EL (cell line): ENCODE measurements at regions not wholly inside any gene's neighbourhood (a gene's known extent, or its start where the extent isn't known, plus 50 kb on each side); places are given as distances from the start of the nearest gene placed in this dataset.
"Not testable (repeated sequence)": the region's sequence is repeated elsewhere in the genome, so short reads cannot be mapped to it uniquely, and the experiment has no call there.

ENCODE experiments used
- DNase-seq: peaks from one replicate; pipeline ENCODE4 v3.0.0-alpha.2; 2016

DNA sequence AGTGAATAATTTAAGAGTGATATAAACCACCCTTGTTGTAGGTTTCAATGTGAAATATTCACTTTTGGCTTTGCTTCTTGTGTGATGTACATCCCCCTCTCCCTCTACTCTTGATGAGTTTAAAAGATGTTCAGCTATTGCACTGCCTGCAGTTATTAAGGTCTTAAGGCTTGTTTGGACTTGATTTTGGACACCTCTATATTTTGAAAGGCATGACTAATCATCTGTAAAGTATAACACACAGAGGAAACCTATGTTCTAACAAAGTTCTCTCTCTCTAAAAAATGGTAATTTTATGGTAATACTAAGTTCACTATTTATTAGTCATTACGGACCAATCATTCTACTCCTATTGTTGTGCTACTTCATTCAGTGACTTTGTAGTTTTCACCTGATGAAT lies 1719.9 kb downstream of the GRIK2 start:
- DNase-seq: no peak

DNA sequence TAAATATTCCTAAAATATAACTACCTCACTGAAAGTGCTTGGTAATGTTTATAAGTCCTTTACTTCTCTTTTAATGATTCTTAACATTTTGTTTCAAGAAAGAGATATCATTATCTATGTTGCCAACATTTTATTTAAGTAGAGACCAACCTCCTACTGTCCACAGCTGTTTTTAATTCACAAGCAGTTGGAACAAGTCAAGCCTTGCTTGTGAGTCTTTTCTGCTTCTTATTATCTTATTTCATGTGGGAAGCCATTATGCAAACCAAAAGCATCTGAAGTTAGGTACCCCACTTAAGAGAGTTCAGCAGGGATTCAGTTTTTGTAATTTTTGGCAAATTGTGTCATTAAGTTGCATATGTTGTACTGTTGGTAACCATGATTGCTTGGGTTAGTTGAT lies 1714.5 kb downstream of the GRIK2 start:
- no peak for DNase-seq

DNA sequence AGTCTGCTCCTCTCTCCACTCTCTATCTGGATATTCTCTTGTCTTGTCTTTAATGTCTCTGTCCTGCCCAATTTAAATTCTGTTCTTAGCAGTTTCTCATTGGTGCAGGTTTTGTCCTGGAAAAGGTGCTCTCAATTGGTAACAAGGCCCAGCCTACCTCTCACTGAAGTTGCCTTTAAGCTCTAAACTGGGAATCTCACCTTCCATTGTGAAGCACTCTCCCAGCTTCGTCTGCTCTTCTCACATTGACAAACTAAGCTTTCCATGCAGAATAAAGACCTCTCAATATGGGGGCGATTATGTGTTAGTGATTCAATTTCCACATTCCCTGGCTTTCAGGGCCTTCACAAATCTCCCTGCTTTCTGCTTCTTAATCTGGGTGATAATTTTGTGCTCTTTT lies 1712.2 kb downstream of the GRIK2 start:
- no peak for DNase-seq

DNA sequence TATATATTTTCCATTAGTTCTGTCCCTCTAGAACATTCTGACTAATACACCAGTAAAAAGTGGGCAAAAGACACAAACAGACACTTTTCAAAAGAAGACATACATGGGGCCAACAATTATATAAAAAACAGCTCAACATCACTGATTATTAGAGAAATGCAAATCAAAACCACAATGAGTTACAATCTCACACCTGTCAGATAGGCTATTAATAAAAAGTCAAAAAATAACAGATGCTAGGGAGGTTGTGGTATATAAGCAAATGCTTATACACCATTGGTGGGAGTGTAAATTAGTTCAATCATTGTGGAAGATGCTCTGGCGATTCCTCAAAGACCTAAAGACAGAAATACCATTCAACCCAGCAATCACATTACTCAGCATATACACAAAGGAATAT lies 1707.8 kb downstream of the GRIK2 start:
- DNase-seq: no peak

DNA sequence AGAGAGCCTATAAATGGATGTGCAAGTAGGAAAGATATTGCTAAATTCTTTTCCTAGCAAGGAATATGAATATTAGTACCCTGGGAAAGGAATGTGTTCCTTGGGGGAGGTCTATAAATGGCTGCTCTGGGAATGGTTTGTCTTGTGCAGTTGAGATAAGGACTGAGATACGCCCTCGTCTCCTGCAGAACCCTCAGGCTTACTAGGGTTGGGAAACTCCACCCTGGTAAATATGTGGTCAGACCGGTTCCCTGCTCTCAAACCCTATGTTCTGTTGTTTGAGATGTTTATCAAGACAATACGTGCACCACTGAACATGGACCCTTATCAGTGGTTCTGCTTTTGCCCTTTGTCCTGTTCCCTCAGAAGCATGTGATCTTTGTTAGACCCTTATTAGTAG lies 1698.9 kb downstream of the GRIK2 start:
- DNase-seq: not testable (repeated sequence)

DNA sequence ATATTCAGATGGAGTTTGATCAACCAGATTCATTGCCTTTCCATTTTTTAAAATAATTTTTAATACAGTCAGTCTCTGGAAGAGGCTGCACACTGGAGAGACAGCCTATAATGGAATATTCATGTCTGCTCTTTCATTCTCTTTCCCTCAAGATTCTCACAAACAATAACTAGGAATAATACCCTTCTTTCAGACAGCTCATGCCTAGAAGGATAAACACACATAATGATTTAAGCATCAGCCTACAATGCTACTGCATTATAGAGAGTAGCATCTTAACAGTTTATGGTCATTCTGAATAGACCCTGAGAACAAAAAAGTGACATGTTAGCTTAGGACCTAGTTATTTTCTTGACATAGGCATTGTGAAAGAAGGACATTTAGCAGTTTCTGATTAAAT lies 1692.3 kb downstream of the GRIK2 start:
- no peak for DNase-seq

DNA sequence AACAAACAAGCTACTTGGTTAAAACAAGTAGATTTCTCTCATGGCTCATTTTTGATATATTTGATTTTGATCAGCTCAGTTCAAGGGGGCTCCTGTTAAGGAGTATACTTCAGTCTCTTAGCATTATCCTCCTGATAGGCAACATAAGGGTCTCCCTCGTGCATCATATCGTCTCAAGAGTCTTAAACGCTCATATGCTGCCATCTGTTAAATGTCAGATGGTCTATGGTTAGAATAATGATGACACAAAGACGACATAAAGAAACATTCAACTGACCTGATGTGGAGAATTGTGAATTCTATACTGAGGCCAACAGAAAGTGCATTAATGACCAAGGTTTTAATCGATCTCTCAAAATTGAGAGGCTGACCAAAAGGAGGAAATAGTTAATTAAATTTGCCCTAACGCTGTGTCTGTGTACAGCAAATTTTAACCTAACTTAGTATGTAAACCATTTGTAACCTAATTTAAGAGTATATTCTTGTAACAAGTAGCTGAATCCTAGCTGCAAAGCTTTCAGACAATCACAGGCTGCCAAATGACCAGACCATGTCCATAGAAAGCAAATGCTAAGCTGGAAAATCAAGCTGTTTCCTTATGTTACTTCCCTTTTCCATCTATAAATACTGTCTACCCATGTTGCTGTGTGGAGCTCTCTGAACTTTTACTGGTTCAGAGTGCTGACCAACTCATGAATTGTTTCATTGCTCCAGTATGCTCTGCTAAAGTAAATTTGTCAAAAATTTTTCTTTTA lies 1688.5 kb downstream of the GRIK2 start:
- no peak for DNase-seq

DNA sequence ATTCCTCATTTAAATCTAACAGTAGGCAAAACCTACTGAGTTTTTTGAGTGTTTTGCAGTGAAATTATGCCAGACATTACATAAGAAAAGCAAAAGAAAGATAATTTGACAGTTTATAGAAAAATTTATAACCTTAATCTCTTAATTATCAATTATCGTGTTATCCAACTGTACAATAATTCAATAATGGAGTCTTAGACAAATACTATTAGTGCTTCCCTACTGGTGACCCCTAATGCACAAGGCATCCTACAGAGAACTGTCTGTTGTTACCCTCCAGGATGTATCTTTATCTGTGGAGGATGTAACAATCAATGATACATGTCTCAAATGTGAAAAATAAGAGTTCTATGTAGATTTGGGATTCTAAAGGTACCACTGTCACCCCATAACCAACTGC lies 1687.6 kb downstream of the GRIK2 start:
- DNase-seq: no peak

DNA sequence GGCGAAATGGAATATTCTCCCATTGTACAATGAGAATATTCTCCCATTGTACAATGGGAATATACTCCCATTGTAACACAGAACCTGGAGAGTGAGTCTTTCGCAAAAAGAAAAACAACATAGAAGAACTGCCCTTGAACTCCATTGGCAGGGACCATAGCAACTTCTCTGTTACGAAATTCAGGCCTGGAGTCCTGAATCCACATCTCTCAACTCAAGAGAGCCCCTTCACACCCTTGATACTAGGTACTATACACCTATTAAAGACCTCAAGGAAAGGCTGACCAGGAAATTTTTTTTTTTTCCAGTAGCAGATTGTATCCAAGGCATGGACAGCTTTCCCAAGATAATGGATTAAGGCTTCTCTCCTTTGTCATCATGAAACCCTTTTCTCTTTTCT lies 1687.0 kb downstream of the GRIK2 start:
- DNase-seq: no peak

DNA sequence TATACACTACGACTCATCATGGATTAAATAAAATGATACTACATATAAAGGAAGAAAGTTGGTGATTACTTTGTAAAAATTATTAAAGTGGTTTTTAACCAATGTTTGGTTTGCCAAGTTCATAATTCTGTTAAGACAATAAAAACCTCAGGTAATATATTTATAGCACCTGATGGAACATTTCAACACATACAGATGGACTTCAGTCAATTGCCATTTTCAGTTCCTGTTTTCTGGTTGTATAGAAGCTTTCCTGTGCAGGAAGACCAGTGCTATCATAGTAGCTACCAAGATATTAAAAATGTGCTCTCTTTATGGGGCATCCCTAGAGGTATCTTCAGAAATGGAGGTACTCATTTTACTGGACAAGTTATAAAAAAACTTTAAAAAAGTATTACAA lies 1686.4 kb downstream of the GRIK2 start:
- DNase-seq: no peak

DNA sequence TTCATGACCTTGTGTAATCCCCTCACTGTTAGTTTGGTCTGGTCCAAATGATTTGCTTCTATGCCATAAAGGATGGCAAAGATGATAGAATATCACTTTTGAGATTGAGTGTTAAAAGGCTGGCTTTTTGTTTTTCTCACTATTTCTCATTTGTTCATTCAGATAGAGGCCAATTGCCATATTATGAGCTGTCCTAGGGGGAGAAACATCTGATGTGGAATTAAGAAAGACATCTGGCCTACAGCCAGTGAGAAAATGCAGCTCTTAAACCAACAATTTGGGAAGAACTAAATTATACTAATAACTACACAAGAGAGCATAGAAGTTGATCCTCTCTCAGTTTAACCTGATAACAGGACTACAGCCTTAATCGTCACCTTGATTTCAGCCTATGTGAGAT lies 1668.6 kb downstream of the GRIK2 start:
- no peak for DNase-seq

DNA sequence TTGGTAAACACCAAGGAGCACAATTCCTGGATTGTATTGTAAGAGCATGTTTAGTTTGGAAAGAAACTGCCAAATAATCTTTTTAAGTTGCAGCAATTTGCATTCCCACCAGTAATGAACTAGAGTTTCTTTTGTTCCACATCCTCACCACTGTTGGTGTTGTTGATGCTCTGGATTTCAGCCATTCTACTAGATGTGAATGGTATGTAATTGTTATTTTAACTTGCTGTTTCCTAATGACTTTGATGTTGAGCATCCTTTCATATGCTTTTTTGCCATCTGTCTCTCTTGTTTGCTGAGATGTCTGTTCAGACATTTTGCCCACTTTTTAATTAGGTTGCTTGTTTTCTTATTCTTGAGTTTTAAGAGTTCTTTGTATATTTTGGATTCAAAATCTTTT lies 1654.1 kb downstream of the GRIK2 start:
- DNase-seq: no peak

DNA sequence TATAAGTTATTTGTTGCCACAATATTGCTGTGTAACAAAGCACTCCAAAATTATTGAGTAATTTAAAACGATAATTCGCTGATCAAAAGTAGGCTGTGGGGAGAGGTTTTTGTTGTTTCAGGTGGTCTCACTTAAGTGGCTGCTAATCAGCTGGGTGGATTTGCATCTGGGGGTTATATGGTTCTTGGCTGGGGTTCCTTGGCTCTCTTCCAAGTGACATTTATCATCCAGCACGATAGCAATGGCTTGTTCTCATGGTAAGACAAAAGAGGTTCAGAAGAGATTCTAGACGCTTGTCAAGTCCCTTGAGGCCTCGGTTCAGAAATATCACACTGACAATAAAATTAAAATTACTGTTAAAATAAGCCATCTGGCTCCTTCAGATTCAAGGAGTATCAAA lies 1648.8 kb downstream of the GRIK2 start:
- no peak for DNase-seq

DNA sequence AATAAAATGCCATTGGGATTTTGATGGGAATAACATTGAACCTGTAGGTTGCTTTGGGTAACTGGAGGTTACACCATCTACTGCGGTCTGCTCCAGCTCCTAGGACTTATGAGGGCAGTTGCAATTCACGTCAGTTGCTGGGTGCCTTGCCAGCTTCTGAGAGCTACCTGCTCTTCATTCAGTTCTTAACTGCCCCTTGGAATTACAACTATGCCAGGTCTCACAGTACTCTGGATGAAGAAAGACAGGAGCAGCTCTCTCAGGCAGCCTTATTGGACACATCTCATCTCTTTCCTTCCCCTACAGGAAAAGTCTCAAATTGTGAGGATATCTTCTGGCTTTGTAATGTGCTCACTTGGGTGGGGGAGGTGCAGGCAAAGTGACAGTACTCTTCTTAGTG lies 1643.3 kb downstream of the GRIK2 start:
- no peak for DNase-seq

DNA sequence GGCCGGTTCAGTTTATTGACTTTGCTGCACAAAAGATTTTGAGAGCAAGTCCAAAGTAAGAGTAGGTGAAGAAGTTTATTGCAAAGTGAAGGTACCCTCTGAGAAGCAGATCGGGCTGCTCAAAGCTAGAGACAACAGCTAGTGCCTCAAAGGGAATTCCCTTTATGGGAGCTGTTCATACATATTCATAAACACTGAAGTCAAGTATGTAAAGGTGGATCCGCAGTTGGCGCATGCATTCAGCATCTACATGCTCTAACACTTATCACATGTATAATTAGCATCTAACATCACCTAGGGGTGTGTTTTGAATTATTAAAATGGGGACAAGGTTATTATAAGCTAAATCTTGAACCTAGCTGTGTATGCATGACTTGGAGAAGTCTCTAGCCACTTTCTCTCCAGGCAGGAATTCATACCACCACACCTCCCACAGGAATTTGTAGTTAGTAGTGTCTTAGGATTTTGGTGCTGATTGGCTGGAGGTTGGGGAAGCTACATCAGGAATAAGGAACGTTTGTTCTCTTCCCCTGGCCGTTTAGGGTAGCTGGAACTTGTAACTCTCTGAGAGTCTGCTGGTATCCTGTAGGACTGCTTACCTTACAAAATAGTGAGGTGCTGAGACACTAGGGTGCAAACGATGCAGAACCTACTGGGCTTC lies 1633.9 kb downstream of the GRIK2 start:
- DNase-seq: no peak

DNA sequence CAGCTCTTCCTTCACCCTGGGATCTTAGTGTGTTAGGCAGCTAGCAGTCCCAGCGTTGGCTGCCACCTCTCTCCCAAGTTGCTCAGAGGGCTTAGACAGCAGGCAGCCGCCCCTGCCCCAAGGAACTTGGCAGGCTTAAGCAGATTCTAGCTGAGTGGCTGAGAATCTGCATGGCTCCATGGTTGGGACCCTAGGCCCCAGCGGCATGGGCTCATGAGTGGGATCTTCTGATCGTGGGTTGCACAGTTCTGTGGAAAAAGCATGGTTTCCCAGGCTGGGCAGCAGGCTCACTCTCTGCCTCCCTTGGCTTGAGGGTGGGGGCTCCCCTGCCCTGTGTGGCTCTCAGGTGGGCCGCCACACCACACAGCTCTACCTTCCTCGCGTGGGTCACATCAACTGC lies 1624.9 kb downstream of the GRIK2 start:
- DNase-seq: no peak

DNA sequence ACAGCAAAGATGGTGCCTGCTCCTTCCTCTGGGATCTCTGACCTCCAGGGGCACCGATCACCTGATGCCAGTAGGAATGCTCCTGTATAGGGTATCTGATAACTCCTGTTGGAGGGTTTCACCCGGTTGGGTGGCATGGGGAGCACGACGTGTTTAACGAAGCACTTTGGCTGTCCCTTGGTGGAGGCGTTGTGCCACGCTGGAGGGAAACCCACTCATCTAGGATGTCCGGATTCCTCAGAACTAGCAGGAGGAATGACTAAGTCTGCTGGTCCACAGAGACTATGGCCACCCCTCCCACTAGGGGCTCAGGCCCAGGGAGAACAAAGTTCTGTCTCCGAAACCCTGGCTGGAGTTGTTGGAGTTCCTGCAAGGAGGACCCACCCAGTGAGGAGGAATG lies 1624.4 kb downstream of the GRIK2 start:
- DNase-seq: no peak

DNA sequence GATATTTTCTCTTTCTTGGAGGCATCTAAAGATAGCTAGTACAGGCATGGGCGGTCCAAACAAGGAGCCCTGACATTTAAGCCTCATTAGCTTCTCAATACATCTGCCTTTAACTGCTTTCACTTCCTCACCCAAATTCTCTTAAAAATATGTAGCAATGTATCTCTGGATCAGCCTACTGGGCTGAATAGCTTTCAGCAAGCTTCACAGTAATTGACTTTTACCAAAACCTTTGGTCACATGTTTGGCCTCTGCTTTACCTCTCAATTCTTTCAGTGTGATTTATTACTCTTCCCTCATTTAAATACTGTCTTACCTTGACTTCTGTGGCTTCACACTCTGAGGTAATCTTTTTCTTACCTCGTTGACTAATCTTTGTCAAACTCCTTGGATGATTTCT lies 1618.1 kb downstream of the GRIK2 start:
- no peak for DNase-seq

DNA sequence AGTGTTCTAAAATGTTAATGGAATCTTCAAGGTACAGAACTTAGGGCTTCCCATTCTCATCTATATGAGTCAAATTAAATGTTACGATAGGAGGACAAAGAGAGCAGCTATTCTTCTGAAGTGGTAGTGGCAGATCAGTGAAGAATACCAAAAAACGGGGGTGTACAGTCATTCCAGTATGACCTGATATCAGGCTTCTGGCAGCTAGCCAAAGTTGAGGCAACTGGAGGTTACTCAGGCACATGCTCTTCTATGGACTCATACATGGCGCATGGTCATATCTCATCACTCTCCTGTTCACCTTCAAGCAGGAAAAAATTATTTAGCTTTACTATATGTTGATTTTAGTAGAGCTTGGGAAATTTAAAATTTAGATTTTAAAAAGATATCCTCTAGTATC lies 1608.8 kb downstream of the GRIK2 start:
- peak; percentile 8 for DNase-seq

DNA sequence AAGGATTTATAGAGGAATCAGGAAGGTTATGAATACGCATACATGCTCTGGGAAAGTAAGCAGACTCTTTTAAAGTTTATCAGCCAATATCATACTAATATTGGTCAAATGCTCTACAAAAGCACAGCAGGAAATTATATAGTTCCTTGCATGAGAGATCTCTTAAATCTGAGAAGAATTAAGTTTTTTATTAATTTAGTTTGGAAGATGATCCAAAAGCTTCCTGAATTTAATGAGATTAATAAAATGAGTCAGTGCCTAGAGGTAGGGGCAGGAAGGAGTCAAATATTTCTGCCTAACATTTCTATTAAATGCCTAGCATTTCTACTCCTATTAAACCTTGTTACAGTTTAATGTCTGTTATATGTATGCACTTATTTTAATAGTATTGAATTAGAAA lies 1608.2 kb downstream of the GRIK2 start:
- no peak for DNase-seq

DNA sequence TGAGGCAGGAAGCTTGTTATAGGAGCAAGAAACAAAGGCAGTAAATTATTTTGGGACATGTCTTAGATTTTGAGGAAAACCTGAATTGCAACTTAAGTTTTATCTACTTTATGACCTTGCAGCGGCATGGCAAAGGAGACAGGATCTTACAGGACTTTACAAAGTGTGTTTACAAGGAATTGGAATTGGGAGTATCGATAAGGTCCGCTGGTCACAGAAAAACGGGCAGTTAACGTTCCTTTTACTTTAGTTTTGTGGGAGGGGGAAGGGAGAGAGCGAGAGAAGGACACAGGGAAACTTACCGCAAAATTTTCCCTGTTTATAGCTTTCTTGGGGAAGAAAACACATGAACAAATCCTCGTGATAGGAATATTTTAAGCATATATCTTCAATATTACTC lies 1607.2 kb downstream of the GRIK2 start:
- DNase-seq: peak; percentile 3

DNA sequence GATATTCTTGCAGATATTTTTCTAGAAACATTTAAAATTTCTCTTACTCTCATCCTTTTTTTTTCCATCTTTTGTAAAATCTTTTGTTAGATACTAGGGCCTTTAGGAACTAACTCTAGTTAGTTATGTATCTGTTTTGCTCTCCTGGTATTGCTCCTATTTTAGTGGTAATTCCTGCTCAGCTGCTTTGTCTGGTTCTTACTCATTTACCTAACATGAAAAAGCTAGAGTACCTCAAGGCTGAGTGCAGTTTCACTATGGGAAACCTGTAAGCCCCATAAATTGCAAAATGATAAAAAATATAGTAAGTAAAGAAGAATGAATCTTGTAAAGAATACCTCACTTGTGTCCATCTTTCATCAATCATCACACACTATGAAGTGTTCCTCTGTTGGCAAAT lies 1602.0 kb downstream of the GRIK2 start:
- DNase-seq: no peak

DNA sequence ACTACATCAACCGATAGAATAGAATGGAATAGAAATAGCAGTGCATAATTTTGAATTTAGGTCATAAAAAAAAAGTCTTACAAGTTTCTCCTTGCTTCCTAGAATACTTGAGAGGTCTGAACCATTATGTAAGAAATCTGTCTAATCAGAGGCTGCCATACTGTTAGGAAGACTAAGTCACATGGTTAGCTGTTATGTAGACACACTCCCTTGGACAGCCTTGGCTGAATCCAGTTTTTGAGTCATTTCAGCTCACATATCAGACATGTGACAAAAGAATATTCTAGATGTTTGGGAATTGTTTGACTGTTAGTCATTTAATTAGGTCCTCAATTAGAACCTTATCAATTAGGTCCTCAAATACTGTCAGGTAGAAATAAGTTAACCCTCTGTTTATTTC lies 1601.4 kb downstream of the GRIK2 start:
- no peak for DNase-seq

DNA sequence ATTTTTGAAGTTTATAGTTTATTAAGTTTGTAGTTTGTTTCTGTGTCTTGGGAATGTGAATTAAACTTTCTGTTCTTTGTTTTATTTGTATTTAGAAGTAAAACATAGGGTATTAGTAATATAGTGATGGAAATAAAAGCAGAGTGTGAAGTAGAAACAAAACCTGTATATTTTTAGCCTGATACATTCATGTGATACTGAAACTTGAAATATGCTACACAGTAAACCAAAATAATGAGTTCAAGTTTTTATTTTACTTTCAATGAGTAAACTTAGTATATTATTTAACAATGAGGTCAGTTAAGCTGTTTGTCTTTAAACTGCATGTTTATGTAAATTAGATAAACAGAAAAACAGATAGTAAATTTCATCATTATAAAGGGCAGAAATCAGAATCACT lies 1592.6 kb downstream of the GRIK2 start:
- no peak for DNase-seq

DNA sequence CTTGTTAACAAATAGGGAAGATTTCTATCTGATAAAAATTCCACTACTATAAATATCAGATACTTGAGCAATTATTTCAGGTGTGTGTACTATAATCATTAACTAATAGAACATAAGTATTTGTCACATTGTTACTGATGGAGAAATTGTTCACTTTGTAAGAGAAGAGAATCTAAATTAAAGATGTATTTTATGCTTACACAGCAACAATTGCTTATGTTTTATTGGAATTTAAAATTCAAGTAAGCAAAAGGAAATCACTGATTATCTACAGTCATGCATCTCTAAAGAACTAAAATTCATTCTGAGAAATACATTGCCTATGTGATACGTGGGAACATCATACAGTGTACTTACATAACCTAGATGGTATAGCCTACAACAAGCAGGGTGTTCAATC lies 1590.8 kb downstream of the GRIK2 start:
- no peak for DNase-seq
